ENCODE measurements at regions not wholly inside any gene's neighbourhood (a gene's known extent, or its start where the extent isn't known, plus 50 kb on each side); places are given as distances from the start of the nearest gene placed in this dataset.

DNA sequence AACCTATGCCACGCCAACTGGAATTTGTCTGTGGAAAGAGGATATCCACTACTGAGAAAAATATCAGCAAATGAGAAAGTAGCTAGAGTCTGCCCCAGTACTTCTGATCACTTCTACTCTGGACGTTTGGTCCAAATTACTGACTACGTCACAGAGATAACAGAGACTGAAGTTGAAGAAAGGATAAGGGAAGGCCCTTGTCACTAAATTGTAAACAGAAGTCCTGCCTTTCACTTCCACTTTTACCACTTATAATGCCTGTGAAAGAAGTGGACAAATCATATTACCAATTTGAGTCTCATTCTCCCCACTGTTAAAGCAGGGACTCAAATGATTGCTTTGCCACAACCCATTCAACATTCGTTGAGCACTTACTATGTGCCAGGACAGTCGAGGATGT is 173.9 kb upstream of the ERBB4 start:
- no peak for DNase-seq (ENCODE audit: low read depth)
- no peak overlapping the region for H3K4me3 ChIP-seq (ENCODE audit: control insufficient read depth, low read depth, low read length)
- TF ChIP-seq CTCF (conservative IDR thresholded peaks at IDR 0.05; ENCODE audit: control insufficient read depth, insufficient read depth, low read depth, low read length), result no peak

GRCh38 chr2:212711856-212712255 is 173.3 kb upstream of the ERBB4 start:
- peak; percentile 70 for DNase-seq (ENCODE audit: low read depth)
- no peak for TF ChIP-seq CTCF (conservative IDR thresholded peaks at IDR 0.05; ENCODE audit: control insufficient read depth, insufficient read depth, low read depth, low read length)
- no peak overlapping the region for H3K4me3 ChIP-seq (ENCODE audit: control insufficient read depth, low read depth, low read length)

- no peak for DNase-seq (ENCODE audit: low read depth)
- no peak overlapping the region for H3K4me3 ChIP-seq (ENCODE audit: control insufficient read depth, low read depth, low read length)
- TF ChIP-seq CTCF (conservative IDR thresholded peaks at IDR 0.05; ENCODE audit: control insufficient read depth, insufficient read depth, low read depth, low read length), result no peak
Observed at GRCh38 chr2:212709280-212709679, 170.7 kb upstream of the ERBB4 start.

- DNase-seq (ENCODE audit: low read depth), result peak; percentile 58
- no peak overlapping the region for H3K4me3 ChIP-seq (ENCODE audit: control insufficient read depth, low read depth, low read length)
- TF ChIP-seq CTCF (conservative IDR thresholded peaks at IDR 0.05; ENCODE audit: control insufficient read depth, insufficient read depth, low read depth, low read length), result no peak
Observed at GRCh38 chr2:212708355-212708754, 169.8 kb upstream of the ERBB4 start.

- TF ChIP-seq CTCF (conservative IDR thresholded peaks at IDR 0.05; ENCODE audit: control insufficient read depth, insufficient read depth, low read depth, low read length), result no peak
- no peak for DNase-seq (ENCODE audit: low read depth)
- H3K4me3 ChIP-seq (ENCODE audit: control insufficient read depth, low read depth, low read length), result no peak overlapping the region
Observed at GRCh38 chr2:212695426-212695825, 156.8 kb upstream of the ERBB4 start.

DNA sequence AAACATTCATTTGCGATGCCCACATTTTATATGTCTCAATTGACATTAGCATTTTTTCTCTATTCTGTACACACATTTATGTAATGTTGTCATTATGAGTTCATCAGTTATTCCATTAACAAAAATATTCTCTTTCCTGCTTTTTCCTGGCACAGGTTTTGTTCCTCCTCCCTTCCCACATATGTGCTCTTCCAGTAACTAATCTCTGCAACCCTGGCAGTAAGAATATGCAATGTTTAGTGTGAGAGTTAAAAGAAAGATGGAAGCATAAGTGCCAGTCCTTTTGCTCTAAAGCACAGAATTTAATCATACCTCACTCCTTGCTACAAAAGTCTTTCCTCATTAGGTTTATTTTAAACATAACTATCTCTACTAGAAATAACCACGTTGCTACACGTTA is 155.8 kb upstream of the ERBB4 start:
- DNase-seq (ENCODE audit: low read depth), result no peak
- no peak for TF ChIP-seq CTCF (conservative IDR thresholded peaks at IDR 0.05; ENCODE audit: control insufficient read depth, insufficient read depth, low read depth, low read length)
- H3K4me3 ChIP-seq (ENCODE audit: control insufficient read depth, low read depth, low read length), result no peak overlapping the region

DNA sequence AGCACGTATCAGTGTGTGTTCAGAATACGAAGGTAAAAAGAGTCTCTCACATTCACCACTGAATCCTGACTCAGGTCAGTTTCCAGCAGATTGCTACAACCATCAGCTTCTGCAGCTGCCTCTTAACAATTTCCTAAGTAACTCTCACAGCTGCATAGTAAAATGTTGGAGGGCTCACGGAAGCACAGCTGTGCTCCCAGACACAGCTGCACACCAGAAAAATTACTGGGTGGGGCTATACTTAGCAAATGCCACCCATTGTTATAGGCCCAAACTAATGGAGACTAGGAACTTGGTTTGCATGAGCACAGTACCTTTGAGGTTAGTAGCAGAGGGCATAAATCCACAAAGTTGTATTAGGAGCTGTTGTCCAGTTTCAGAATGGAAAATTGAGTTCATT is 153.9 kb upstream of the ERBB4 start:
- no peak overlapping the region for H3K4me3 ChIP-seq (ENCODE audit: control insufficient read depth, low read depth, low read length)
- no peak for TF ChIP-seq CTCF (conservative IDR thresholded peaks at IDR 0.05; ENCODE audit: control insufficient read depth, insufficient read depth, low read depth, low read length)
- DNase-seq (ENCODE audit: low read depth), result no peak

Data from fibroblast of mammary gland (primary cell).